ENCODE measurements at regions not wholly inside any gene's neighbourhood (a gene's known extent, or its start where the extent isn't known, plus 50 kb on each side); places are given as distances from the start of the nearest gene placed in this dataset.
"Not testable (repeated sequence)": the region's sequence is repeated elsewhere in the genome, so short reads cannot be mapped to it uniquely, and the experiment has no call there.

- DNase-seq; H3K36me3 ChIP-seq (ENCODE audit: low read depth, missing control alignments); H3K9me3 ChIP-seq; intact Hi-C loops (cut with DNase I; ENCODE audit: low total_unique reads); H3K27ac ChIP-seq; H3K27me3 ChIP-seq; H3K4me1 ChIP-seq; H3K4me3 ChIP-seq: not testable (repeated sequence)
- 69 to 71% methylated on average over 2 of the region's 2 CpGs for WGBS, 2 donors
These were observed 186.4 kb upstream of the OSBPL11 start for GRCh38 chr3:125781678-125782077.

- H3K27ac ChIP-seq; H3K4me1 ChIP-seq; H3K27me3 ChIP-seq; H3K9me3 ChIP-seq; DNase-seq; intact Hi-C loops (cut with DNase I; ENCODE audit: low total_unique reads); H3K36me3 ChIP-seq (ENCODE audit: low read depth, missing control alignments); H3K4me3 ChIP-seq: not testable (repeated sequence)
- WGBS, 2 donors, result 71 to 75% methylated on average over 3 of the region's 3 CpGs
These were observed 178.7 kb upstream of the ROPN1B start for GRCh38 chr3:125790312-125790711.

- H3K4me3 ChIP-seq; H3K4me1 ChIP-seq; intact Hi-C loops (cut with DNase I; ENCODE audit: low total_unique reads); H3K9me3 ChIP-seq; H3K27ac ChIP-seq; H3K27me3 ChIP-seq; H3K36me3 ChIP-seq (ENCODE audit: low read depth, missing control alignments); DNase-seq: not testable (repeated sequence)
- 71 to 88% methylated on average over 1 of the region's 1 CpG for WGBS, 2 donors
These were observed 178.0 kb upstream of the ROPN1B start for GRCh38 chr3:125791021-125791420.

- H3K4me1 ChIP-seq; H3K4me3 ChIP-seq; intact Hi-C loops (cut with DNase I; ENCODE audit: low total_unique reads); H3K27ac ChIP-seq; DNase-seq; H3K9me3 ChIP-seq; H3K36me3 ChIP-seq (ENCODE audit: low read depth, missing control alignments); H3K27me3 ChIP-seq: not testable (repeated sequence)
- WGBS, 2 donors, result 43 to 61% methylated on average over 3 to 4 of the region's 4 CpGs
These were observed 159.0 kb upstream of the ROPN1B start for GRCh38 chr3:125810010-125810409.

- intact Hi-C loops (cut with DNase I; ENCODE audit: low total_unique reads); DNase-seq; H3K36me3 ChIP-seq (ENCODE audit: low read depth, missing control alignments); H3K27me3 ChIP-seq; H3K4me3 ChIP-seq; H3K4me1 ChIP-seq; H3K27ac ChIP-seq; H3K9me3 ChIP-seq: not testable (repeated sequence)
- WGBS, 2 donors, result 53 to 60% methylated on average over 5 of the region's 5 CpGs
These were observed 146.8 kb upstream of the ROPN1B start for GRCh38 chr3:125822175-125822574.

- H3K4me1 ChIP-seq; H3K27ac ChIP-seq; H3K9me3 ChIP-seq; intact Hi-C loops (cut with DNase I; ENCODE audit: low total_unique reads); DNase-seq; H3K36me3 ChIP-seq (ENCODE audit: low read depth, missing control alignments); H3K4me3 ChIP-seq; H3K27me3 ChIP-seq: not testable (repeated sequence)
- 70 to 87% methylated on average over 2 of the region's 2 CpGs for WGBS, 2 donors
These were observed 137.8 kb upstream of the ROPN1B start for GRCh38 chr3:125831005-125831750.

GRCh38 chr3:125835562-125835961 lies 133.4 kb upstream of the ROPN1B start:
- not testable (repeated sequence) for DNase-seq

GRCh38 chr3:125836011-125836551 lies 132.9 kb upstream of the ROPN1B start:
- H3K9me3 ChIP-seq; H3K4me3 ChIP-seq; H3K27me3 ChIP-seq; H3K4me1 ChIP-seq; H3K27ac ChIP-seq; H3K36me3 ChIP-seq (ENCODE audit: low read depth, missing control alignments); intact Hi-C loops (cut with DNase I; ENCODE audit: low total_unique reads): not testable (repeated sequence)
- peak; percentile 31 for DNase-seq
- 33 to 38% methylated on average over 11 of the region's 11 CpGs for WGBS, 2 donors

More at GRCh38 chr3:125835562-125835961, 133.4 kb upstream of the ROPN1B start:
- intact Hi-C loops (cut with DNase I; ENCODE audit: low total_unique reads); H3K36me3 ChIP-seq (ENCODE audit: low read depth, missing control alignments); H3K4me3 ChIP-seq; H3K27me3 ChIP-seq; H3K9me3 ChIP-seq; H3K27ac ChIP-seq; H3K4me1 ChIP-seq: not testable (repeated sequence)
- 29 to 40% methylated on average over 8 of the region's 8 CpGs for WGBS, 2 donors

GRCh38 chr3:125836786-125837185 lies 132.2 kb upstream of the ROPN1B start:
- H3K27ac ChIP-seq; H3K4me3 ChIP-seq; intact Hi-C loops (cut with DNase I; ENCODE audit: low total_unique reads); H3K36me3 ChIP-seq (ENCODE audit: low read depth, missing control alignments); DNase-seq; H3K27me3 ChIP-seq; H3K9me3 ChIP-seq; H3K4me1 ChIP-seq: not testable (repeated sequence)
- 64 to 77% methylated on average over 8 of the region's 8 CpGs for WGBS, 2 donors

GRCh38 chr3:125838857-125839256 lies 130.1 kb upstream of the ROPN1B start:
- H3K27me3 ChIP-seq; H3K4me1 ChIP-seq; H3K36me3 ChIP-seq (ENCODE audit: low read depth, missing control alignments); intact Hi-C loops (cut with DNase I; ENCODE audit: low total_unique reads); DNase-seq; H3K9me3 ChIP-seq; H3K4me3 ChIP-seq; H3K27ac ChIP-seq: not testable (repeated sequence)
- WGBS, 2 donors, result 58 to 60% methylated on average over 5 of the region's 5 CpGs

- H3K27me3 ChIP-seq; H3K4me3 ChIP-seq; H3K36me3 ChIP-seq (ENCODE audit: low read depth, missing control alignments); H3K9me3 ChIP-seq; intact Hi-C loops (cut with DNase I; ENCODE audit: low total_unique reads); DNase-seq; H3K27ac ChIP-seq; H3K4me1 ChIP-seq: not testable (repeated sequence)
- WGBS, 2 donors, result 69 to 82% methylated on average over 3 of the region's 3 CpGs
These were observed 128.5 kb upstream of the ROPN1B start for GRCh38 chr3:125840465-125840864.

- H3K4me1 ChIP-seq; H3K36me3 ChIP-seq (ENCODE audit: low read depth, missing control alignments); H3K27me3 ChIP-seq; intact Hi-C loops (cut with DNase I; ENCODE audit: low total_unique reads); H3K9me3 ChIP-seq; H3K4me3 ChIP-seq; DNase-seq; H3K27ac ChIP-seq: not testable (repeated sequence)
- WGBS, 2 donors, result 85 to 90% methylated on average over 13 to 15 of the region's 15 CpGs
These were observed 121.0 kb upstream of the ROPN1B start for GRCh38 chr3:125847966-125848365.

Data from testis (tissue), 2 donors.